COR-L47 (cell line): ENCODE measurements at regions not wholly inside any gene's neighbourhood (a gene's known extent, or its start where the extent isn't known, plus 50 kb on each side); places are given as distances from the start of the nearest gene placed in this dataset.
"Not testable (repeated sequence)": the region's sequence is repeated elsewhere in the genome, so short reads cannot be mapped to it uniquely, and the experiment has no call there.

Experiments
- DNase-seq: peaks from one replicate; lab custom pipeline; 2025; lab: John Stamatoyannopoulos, UW

GRCh38 chr12:56872366-56872765 lies 61.8 kb downstream of the SDR9C7 start:
- no peak for DNase-seq

GRCh38 chr12:56867216-56867615 lies 67.0 kb downstream of the SDR9C7 start:
- DNase-seq, result no peak

GRCh38 chr12:56866493-56866892 lies 67.7 kb downstream of the SDR9C7 start:
- DNase-seq, result no peak

- DNase-seq, result no peak
Observed at GRCh38 chr12:56864318-56864717, 69.9 kb downstream of the SDR9C7 start.

GRCh38 chr12:56863789-56864188 lies 70.4 kb downstream of the SDR9C7 start:
- DNase-seq, result no peak

GRCh38 chr12:56862264-56862663 lies 71.9 kb downstream of the SDR9C7 start:
- DNase-seq, result no peak

- not testable (repeated sequence) for DNase-seq
Observed at GRCh38 chr12:56853392-56853978, 80.7 kb downstream of the SDR9C7 start.

- DNase-seq, result no peak
Observed at GRCh38 chr12:56851462-56851861, 82.7 kb downstream of the SDR9C7 start.

GRCh38 chr12:56840922-56841321 lies 77.8 kb downstream of the HSD17B6 start:
- DNase-seq, result no peak

GRCh38 chr12:56839915-56840325 lies 76.8 kb downstream of the HSD17B6 start:
- peak; percentile 6 for DNase-seq

GRCh38 chr12:56839489-56839848 lies 76.3 kb downstream of the HSD17B6 start:
- no peak for DNase-seq

GRCh38 chr12:56838621-56839488 lies 75.7 kb downstream of the HSD17B6 start:
- DNase-seq, result no peak
